Kidney epithelial cell (primary cell): ENCODE measurements at regions not wholly inside any gene's neighbourhood (a gene's known extent, or its start where the extent isn't known, plus 50 kb on each side); places are given as distances from the start of the nearest gene placed in this dataset.
"Not testable (repeated sequence)": the region's sequence is repeated elsewhere in the genome, so short reads cannot be mapped to it uniquely, and the experiment has no call there.

Source experiments
- DNase-seq: peaks from one replicate; pipeline ENCODE4 v3.0.0-alpha.2; 2010; ENCODE audit warnings: low read depth
- H3K27me3 ChIP-seq: 2 replicates; pipeline ENCODE4 v1.6.0; 2011; ENCODE audit warnings: low read length; ENCODE audit not compliant: control insufficient read depth, insufficient read depth
- H3K36me3 ChIP-seq: 2 replicates; pipeline ENCODE4 v1.5.1; 2011; ENCODE audit warnings: low read length; ENCODE audit not compliant: control insufficient read depth, insufficient read depth
- H3K4me3 ChIP-seq: 2 replicates; pipeline ENCODE4 v1.5.1; 2011; ENCODE audit warnings: low read depth, mild to moderate bottlenecking, control low read depth, low read length
- TF ChIP-seq, protein P1 (sequence below): IDR thresholded peaks from 2 replicates; pipeline ENCODE4 v1.5.1; 2011; ENCODE audit warnings: mild to moderate bottlenecking, moderate library complexity, low read length, control low read depth, inconsistent platforms; ENCODE audit not compliant: insufficient read depth, poor library complexity, severe bottlenecking

DNA sequence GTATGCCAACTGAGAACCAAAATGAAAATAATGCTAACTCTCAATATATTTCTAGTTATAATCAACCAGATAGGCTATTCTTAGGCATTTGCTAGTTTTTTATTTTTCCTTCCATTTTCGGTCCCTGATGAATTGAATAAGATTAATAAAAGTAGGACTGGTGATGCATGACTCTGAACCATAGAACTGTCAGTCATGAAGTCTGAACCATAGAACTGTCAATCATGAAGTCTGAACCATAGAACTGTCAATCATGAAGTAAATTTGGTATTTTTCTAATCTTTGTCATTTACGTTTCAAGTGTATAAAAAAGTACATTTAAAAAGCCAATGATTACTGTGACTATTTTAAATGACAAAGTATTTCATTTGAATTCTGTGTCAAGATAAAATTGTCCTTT is 460.2 kb upstream of the NDST3 start:
- no peak overlapping the region for H3K4me3 ChIP-seq
- H3K27me3 ChIP-seq = no peaks in the 10 kb centered on the region
- no peaks in the 10 kb centered on the region for H3K36me3 ChIP-seq
- TF ChIP-seq, protein P1, sequence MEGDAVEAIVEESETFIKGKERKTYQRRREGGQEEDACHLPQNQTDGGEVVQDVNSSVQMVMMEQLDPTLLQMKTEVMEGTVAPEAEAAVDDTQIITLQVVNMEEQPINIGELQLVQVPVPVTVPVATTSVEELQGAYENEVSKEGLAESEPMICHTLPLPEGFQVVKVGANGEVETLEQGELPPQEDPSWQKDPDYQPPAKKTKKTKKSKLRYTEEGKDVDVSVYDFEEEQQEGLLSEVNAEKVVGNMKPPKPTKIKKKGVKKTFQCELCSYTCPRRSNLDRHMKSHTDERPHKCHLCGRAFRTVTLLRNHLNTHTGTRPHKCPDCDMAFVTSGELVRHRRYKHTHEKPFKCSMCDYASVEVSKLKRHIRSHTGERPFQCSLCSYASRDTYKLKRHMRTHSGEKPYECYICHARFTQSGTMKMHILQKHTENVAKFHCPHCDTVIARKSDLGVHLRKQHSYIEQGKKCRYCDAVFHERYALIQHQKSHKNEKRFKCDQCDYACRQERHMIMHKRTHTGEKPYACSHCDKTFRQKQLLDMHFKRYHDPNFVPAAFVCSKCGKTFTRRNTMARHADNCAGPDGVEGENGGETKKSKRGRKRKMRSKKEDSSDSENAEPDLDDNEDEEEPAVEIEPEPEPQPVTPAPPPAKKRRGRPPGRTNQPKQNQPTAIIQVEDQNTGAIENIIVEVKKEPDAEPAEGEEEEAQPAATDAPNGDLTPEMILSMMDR = no peak
- no peak for DNase-seq

DNA sequence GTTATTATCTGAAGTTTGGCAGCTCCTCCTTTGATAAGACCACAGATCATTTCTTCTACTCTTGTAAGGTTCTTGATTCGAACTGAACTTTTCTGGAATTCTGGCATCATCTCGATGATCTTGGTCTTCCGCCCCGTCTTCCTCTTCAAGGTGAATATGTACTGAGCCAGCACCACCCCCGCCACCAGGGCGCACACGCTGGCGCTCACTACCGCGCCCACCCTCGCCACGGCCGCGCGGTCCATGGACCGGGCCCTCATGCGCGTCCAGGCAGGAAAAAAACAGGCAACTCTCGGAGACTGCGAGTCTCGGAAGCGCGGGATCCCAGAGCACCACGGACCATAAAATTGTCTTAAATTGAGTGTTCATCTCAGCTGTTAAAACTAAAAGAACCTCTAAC is 458.4 kb upstream of the NDST3 start:
- Histone ChIP-seq H3K4me3 (no peak overlapping the region), H3K36me3 (no peaks in the 10 kb centered on the region), H3K27me3 (no peaks in the 10 kb centered on the region)
- no peak for DNase-seq
- TF ChIP-seq, protein P1 = no peak

DNA sequence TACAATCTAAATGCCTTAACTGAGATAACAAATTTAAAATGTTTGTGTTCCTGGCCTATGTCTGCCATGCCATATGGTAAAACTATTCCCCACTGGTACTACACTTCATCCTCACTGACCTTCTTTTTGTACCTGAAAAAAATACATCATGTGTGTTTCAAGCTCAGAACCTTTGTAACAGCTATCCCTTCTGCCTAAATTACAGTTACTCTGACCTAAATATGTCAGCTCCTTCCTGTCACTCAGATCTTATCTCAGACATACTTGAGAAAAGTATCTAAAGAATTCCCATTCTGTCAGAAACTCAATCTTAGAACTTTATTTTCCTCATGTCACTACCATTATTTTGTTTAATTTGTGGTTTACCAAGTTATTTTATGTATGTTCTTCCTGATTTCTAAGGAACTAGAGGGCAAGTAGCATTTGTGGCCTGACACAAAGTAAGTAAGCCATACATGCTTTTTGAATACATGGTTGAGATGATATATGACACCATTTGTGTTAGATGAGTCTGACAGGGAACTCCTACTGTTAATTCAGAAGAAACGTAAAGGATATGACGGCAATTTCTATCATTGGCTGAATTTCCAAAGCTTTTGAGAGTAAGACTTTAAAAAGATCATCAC is 456.5 kb upstream of the NDST3 start:
- DNase-seq = peak; percentile 5
- TF ChIP-seq, protein P1 = no peak

DNA sequence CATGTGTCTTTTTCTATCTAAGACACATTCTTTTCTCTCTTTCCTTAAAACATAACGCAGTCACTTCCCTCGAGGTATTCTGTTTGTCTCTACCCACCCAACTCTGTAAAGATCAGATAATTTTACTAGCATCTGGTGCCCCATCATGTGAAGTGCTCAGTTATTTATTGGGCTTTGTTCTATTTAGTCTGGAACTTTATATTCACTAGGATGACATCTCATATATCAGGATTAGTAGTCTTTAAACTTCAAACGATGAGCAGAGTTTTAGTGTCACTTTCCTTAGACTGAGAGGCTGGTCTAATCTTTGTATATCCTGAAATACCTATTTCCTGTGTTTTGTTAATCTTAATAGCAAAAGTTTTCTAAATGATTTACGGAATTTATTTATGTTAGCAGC is 445.5 kb upstream of the NDST3 start:
- DNase-seq = no peak
- Histone ChIP-seq H3K4me3 (no peak overlapping the region), H3K36me3 (no peaks in the 10 kb centered on the region), H3K27me3 (no peaks in the 10 kb centered on the region)
- TF ChIP-seq, protein P1 = no peak

More for the DNA sequence above, 456.5 kb upstream of the NDST3 start:
- no peaks in the 10 kb centered on the region for H3K27me3 ChIP-seq
- no peaks in the 10 kb centered on the region for H3K36me3 ChIP-seq
- no peak overlapping the region for H3K4me3 ChIP-seq

DNA sequence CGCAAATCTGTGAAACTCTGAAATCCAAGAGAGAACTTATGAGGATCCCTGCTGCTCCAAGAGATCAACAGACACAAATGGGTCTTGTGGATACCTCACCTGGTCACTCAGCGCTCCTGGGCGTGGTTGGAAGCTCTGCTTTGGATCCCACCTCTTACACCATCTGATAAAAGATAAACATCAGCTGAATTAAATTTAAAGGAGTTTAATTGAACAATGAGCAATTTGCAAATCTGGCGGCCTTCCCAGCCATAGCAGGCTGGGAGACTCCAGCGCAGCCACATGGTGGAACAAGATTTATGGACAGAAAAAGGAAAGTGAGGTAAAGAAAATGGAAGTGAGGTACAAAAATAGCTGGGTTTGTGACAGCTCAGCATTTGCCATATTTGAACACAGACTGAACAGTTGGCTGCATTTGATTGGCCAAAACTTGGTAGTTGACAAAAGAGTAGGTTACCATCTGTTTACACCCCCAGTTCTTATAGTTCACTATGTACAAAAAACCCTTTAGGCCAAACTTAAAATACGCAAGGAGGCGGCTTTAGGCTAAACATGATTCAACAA is 437.3 kb upstream of the NDST3 start:
- no peak for DNase-seq
- no peaks in the 10 kb centered on the region for H3K36me3 ChIP-seq
- TF ChIP-seq, protein P1 = no peak
- H3K4me3 ChIP-seq = no peak overlapping the region
- no peaks in the 10 kb centered on the region for H3K27me3 ChIP-seq

DNA sequence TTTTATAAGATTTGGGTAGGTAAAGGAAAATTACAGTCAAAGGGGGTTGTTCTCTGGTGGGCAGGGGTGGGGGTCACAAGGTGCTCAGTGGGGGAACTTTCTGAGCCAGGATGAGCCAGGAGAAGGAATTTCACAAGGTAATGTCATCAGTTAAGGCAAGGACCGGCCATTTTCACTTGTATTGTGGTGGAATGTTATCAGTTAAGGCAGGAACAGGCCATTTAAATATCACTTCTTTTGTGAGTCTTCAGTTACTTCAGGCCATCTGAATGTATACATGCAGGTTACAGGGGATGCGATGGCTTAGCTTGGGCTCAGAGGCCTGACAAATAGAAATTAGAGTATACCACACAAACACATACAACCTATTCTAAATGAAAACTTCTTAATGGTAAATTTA is 434.9 kb upstream of the NDST3 start:
- not testable (repeated sequence) for DNase-seq, H3K36me3 ChIP-seq, H3K4me3 ChIP-seq, H3K27me3 ChIP-seq

DNA sequence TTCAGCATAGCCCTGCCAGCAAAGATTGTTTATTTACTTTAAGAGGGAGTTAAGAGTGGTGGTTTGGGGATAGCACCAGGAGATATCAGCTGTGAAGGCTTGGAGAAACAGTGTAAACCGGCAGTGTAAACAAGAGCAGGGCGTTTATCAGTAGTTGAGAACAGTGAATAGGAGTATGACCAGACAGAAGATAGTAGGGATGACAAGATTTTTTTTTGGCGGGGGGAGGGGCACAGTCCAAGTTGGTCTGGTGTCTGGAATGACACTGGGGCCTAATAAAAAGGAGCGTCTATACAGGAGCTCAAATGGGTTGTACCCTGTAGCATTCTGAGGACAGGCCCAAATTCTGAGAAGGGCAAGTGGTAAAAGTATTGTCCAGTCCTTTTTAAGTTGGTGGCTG is 433.4 kb upstream of the NDST3 start:
- not testable (repeated sequence) for H3K4me3 ChIP-seq, H3K27me3 ChIP-seq, DNase-seq, H3K36me3 ChIP-seq
